Right hindlimb (tissue), 1 donor: ENCODE measurements at regions not wholly inside any gene's neighbourhood (a gene's known extent, or its start where the extent isn't known, plus 50 kb on each side); places are given as distances from the start of the nearest gene placed in this dataset.
A peak's percentile ranks its signal among the peaks of the same experiment; 100 is the strongest.

ENCODE experiments used
- DNase-seq: peaks from one replicate; pipeline ENCODE4 v3.0.0-alpha.2; 2018

DNA sequence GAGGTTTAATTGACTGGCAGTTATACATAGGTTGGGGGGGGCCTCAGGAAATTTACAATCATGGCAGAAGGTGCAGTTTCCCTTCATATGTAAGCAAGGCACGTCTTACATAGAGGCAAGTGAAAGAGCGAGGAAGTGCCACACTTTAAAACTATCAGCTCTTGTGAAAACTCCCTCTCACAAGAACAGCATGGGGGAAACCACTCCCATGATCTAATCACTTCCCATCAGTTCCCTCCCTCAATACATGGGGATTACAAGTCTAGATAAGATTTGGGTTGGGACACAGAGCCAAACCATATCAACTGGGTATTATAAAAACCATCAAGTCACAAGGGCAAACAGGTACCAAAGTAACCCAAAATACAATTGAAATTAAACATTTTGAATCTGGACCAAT, 182.0 kb upstream of the FAT4 start:
- no peak for DNase-seq

DNA sequence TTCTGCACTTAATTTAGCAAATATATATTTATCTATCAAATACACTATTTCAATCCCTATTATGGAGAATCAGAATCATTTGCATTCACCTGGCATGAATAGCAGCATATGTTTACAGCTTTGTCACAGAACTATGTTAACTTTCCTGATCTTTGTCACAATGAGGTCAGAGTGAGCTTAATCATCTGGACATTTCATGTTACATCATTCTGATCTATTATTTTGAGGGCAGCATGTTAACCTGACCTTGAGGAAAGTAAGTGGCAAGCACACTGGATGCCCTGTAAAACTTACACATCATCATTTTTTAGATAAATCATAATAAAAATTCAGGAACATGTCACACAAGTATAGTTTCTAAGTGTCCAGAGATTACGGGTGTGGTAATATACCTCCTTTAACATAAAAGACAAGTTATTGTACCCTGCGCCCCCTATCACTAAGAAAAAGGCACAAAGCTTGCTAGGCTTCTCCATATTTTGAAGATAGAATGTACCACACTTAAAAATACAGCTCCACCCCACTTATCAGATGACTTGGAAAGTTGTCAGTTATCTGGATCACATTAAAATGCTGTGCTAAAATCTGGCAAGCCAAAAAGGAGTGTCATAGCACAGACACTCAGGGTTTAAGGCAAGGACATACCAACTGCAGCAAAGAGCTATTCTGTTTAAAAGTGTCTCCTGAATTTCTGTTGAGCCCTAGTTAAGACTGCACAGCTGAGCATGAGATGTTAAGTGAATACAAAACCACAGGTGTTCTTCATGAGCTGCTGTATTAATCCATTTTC, 182.7 kb upstream of the FAT4 start:
- DNase-seq = no peak

- DNase-seq = no peak
These were observed 189.5 kb upstream of the FAT4 start for GRCh38 chr4:125125276-125125675.

DNA sequence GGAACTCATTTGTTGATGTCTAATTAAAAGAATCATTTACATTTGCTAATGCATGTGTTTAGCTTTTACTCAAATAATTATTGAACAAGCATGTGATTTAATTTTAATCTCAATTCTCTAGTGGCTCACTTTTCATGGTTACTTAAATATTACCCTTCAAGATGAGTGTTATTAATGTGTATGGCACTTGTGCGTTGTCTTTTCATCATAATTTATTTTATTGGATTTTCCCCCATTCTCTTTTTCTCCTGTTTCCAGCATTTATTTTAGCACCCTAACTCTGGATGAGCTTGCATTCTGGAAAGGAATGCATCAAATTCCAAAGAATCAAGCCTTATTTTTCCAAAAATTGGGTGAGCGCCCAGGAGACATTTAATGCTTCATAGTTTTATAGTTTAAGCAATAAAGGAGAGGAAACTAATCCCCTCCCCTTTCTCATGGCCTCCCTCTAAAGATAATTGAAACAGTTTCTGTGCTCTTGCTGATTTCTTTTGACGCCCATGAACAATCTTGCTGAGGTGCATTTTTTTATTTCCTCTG, 191.1 kb upstream of the FAT4 start:
- peak; percentile 50 for DNase-seq

- DNase-seq = no peak
These were observed 193.2 kb upstream of the FAT4 start for GRCh38 chr4:125121581-125121980.

DNA sequence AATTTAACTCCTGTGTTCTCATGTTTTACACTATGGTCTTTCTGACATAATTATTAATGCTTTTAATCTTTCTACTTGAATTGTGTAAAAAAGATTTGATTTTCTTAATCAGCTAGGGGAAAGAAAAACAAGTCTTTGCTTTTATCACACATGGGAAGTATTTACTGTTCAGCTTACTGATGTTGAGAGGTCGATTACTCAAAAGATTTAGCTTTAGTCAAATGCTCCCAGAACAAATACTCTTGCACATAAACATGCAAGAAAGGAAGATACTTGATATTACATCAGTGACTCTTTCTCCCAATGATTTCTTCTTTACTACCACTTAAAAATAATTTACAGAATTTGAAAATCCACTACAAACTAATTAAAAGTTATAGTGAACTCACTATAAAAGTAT, 198.3 kb upstream of the FAT4 start:
- DNase-seq = no peak

DNA sequence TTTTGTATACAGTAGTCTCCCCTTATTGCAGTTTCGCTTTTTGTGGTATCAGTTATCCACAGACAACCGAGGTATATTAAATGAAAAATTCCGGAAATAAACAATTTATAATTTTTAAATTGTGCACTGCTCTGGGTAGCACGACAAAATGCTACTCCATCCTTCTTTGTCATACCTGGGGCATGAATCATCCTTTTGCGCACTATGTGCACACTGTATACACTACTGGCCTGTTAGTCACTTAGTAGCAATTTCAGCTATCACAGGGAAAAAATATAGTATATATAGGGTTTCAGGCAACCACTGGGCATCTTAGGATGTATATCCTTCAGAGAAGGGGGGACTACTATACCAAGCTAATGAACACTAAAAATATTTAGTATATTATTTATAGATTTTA, 198.8 kb upstream of the FAT4 start:
- DNase-seq = no peak

DNA sequence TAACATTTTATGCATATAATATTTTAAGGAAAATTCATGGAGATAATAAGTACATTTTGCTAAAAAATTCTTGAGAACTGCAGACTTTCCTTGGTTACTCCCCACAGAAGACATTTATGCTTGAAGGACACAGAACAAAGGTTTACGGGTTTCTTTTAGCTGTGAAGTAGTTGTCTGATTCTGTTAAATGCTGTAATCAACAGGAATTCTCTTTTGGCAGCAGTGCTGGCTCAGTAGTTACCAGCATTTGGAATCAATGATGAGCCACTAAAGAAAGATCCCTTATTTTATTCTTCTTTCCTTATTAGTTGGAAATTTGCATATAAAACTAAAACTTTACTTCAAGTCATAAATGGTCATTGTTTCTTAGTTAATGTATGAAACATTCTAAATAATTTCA, 199.3 kb upstream of the FAT4 start:
- DNase-seq = no peak

DNA sequence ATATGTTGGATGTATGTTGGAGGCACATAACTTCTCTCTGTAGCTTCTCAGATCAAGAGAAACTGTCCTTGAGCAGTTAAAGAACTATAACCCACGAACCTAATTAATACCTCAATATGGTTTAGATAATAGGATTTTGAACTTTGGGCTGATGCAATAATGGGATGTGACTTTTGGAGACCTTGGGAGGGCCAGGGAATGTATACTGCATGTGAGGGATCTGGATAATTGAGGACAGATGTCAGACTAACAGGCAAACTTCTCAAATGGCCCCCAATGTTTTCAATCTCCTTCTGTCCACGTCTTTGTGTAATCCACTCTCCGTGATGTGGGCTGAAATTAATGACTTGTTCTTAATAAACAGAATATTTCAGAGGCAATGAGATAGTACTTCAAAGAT, 202.2 kb upstream of the FAT4 start:
- DNase-seq = no peak

GRCh38 chr4:125111323-125111722, 203.4 kb upstream of the FAT4 start:
- DNase-seq = no peak

DNA sequence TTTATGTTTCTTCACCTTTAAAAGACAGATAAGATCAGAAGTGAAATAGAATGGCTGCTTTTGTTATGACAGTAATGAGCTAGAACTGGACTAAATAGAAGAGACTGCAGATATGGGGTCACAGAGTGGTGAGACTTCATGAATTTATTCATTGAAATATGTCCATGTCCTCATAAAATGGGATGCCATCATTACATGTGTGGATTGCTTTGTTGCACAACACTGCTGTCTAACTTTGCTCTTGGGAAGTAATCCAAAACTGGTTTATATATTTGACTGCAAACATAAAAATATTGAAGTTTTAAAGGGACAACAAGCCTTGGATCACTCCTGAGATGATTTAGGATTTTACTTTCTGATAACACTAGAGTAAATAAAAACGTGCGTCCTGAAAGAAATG, 209.2 kb upstream of the FAT4 start:
- no peak for DNase-seq

- no peak for DNase-seq
These were observed 210.1 kb upstream of the FAT4 start for GRCh38 chr4:125104616-125105015.

DNA sequence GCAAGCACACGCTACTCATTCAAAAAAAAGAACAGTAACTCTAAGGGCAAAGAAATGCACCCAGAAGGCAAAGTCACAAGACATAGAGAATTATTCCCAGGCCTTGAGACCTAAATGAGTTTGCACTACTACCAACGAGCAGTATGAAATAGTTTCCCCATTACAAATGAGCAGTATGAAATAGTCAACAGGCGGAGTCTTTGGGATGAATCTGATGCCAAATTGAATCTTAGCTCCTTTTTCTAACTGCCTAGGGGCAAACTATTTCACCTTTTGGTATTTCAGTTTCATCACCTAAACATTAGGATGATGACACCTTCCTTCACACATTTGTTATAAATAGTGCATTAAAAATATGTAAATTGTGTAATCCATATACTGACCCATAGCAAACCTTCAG, 213.0 kb upstream of the FAT4 start:
- no peak for DNase-seq

DNA sequence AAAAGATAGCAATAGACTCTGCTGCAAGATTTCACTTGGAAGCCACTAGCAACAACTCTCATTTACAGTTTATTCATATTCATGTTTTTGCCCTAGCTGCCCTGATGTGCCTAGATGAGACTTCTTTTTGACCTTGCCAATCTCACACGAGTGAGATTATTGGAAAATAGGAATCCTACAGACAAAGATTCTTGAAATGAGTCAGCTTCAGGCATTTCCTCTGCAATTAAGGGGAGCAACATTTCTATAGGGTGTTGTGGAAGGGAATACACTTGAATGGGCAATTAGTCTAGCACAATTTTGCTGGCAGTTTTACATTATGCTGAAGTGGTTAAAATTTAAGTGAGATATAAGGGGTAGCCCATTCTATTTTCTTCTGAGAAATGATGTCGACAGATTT, 217.0 kb upstream of the FAT4 start:
- DNase-seq = no peak

GRCh38 chr4:125096662-125097061, 218.1 kb upstream of the FAT4 start:
- no peak for DNase-seq

DNA sequence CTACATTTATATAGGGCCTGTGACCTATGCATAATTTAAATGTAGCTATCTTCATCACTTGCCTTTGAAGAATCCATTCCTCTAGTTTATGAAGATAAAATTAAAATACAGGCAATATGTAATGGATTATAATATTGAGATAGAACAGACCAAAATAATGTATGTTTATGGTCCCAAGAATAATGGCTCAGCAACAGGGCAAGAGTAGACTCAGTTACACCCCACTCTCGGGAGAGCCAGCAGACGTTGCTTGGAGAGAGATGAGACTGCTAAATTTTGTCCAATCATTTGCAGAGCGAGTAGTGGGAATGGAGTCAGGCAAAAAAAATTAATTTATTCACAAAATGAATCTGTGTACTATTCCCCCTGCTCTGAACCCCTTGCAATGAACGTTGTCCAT, 223.2 kb upstream of the FAT4 start:
- no peak for DNase-seq

DNA sequence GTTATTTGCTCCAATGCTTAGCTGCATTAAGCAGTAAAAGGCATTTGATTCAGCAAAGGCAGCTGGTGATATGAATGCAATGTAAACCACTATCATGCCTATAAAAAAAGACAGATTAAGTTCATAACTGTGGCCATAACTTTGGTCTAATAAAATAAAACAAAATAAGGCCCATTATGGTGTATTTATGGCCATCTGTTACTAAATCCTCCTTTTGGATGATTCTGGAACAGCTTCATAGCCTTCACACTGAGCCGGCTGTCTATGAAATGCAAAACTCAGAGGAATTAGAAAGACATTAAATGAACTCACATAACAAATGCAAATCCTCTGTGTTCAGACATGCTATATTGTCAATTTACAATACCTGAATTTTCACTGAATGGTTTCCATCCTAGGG, 223.7 kb upstream of the FAT4 start:
- DNase-seq = no peak

DNA sequence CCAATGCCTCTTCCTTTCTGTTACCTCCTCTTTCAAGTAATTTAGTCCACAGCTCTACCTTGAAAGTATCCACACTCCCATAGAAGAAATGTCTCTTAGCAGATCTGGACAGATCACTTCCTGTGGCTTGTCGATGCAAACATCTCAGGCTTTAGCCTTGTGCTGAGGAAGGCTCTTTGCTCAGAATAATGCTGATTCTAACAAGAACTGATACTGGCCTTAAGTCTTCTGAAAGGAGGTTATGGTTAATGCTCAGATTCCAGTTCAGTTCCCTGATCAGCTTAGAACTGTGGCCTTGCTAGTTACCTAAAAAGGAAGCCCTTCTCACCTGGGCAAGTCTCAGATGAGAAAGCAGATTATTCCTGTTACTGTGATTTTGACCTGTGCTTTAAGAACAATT, 230.1 kb upstream of the FAT4 start:
- no peak for DNase-seq

DNA sequence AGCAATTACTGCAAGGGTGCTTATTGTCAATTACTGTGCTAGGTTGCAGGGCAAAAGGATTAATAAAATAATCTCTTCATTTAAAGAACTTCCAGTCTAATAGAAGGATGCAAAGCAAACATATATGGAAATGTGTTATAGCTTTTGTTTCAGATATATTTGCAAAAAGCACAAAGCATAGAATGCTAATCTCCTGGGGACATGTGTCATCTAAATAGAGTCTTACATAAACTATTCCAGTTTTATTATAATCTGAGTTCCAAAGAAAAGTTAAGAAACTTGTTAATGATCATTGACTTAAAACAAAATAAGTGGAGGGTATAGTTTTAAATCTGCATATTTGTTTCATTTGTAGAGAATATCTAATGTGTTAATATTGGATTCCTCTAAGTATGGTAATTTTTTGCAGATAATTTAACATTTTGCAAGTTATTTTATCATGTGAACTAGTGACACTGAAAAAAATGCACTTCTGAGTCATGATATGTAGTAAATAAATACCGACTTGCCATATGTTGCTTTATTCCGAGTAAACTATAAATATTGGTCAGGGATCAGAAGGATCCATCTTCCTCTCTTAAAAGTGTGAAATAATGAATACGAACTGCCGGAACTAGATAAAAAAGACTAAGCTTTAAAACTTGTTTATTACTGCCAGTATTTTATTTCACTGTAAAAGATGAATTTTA, 231.9 kb upstream of the FAT4 start:
- DNase-seq = no peak

DNA sequence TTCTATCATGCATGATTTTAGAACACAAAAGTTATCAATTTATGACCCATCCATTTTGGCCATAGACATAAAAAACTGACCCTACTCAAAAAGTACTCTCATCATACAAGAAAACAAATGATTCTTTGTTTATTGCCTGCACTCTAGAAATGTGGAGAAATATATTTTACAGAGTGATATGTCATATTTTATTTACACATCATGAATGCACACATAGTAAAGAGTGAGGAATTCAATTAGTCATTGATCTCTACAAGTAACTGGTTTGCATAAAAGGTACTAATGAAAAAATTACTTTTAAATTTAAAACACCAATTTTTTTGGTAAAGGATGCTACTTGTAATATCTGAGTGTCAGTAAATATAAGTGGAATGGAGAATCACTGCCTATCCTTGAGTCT, 242.5 kb upstream of the FAT4 start:
- DNase-seq = no peak

DNA sequence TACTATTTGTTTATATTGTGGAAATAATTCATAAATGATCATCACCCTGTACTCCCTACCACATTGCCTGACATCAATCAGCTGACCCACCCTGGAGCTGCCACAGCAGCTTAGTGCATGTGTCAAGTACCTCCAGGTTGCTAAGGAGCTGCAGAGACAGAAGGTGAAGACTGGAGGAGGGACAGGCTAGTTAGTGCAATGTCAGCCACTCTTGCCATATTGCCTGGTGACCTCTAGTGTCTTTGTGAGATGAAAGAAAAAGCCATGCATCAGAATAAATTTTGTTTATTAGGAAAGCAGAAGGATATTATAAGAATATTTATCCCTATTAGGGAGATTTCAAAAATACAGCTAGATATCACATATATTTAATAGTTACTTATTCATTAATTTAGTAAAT, 243.9 kb upstream of the FAT4 start:
- no peak for DNase-seq

DNA sequence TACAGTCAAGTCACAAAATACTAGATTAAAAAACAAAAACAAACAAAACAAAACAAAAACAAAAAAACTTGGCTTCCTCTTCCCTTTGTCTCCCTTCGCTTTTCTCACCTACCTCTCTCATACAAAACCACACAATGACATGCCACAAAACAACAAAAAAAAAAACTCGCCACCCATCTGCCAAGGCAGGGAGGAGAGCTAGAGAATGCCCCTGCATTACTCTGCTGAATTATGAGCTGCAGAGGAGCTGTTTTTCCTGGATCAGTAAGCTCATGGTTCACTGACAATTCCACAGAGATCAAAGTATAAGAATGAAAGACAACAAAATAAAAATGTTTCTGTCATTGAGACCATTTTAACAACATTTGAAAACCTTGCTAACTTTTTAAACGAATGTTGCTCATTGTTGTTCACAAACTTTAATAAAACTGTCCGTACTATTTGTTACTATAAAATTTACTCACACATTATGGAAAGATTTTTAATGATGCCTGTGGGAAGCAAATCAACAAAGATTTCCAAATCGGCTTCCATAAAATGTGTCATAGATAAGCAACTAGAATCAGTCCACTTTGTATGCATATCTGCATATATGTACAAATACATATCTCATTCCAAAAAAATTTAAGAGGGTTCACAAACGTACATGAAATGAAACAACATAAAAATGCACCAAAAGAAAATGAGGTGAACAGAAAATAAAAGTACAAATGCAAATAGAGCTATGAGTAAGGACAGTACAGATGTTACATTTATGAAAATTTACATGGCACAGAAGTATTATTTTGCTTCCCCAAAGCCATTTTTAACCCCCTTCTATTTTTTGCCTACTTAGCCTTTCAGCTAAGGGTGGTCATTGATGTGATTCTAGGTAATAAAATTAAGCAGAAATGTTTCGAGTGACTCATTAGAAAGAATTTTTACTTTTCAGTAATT, 252.4 kb upstream of the FAT4 start:
- DNase-seq = no peak

- DNase-seq = no peak
These were observed 254.4 kb upstream of the FAT4 start for GRCh38 chr4:125060376-125060775.
